ENCODE measurements at regions not wholly inside any gene's neighbourhood (a gene's known extent, or its start where the extent isn't known, plus 50 kb on each side); places are given as distances from the start of the nearest gene placed in this dataset.

DNA sequence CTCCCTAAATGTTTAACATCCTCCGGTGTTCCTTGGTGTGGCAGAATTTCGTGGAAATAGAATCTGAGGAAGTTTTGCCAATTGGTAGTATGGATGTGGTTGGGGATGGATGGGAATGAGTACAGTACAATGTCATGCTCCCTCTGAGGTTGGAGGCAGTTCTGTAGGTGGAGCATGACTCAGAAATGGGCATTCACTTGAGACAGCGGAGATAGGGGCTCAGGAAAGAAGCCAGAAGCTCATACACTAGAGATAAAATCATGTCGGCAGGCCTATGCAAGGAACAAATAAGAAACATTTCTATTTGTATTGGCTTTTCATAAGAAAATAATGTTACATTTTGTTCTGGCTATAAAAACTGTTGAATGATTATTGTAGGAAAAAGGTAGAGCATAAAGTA lies 196.0 kb downstream of the URB2 start:
- H3K36me3 ChIP-seq (ENCODE audit: insufficient read depth, low read length) = no peaks in the 10 kb centered on the region
- H3K4me3 ChIP-seq (ENCODE audit: low read length) = no peak overlapping the region
- H3K9me3 ChIP-seq (ENCODE audit: low read length) = no peaks in the 10 kb centered on the region
- TF ChIP-seq POLR2AphosphoS5 (IDR thresholded peaks at IDR 0.05) = no peak
- TF ChIP-seq RAD21 (conservative IDR thresholded peaks at IDR 0.05) = no peak
- TF ChIP-seq, protein P1, sequence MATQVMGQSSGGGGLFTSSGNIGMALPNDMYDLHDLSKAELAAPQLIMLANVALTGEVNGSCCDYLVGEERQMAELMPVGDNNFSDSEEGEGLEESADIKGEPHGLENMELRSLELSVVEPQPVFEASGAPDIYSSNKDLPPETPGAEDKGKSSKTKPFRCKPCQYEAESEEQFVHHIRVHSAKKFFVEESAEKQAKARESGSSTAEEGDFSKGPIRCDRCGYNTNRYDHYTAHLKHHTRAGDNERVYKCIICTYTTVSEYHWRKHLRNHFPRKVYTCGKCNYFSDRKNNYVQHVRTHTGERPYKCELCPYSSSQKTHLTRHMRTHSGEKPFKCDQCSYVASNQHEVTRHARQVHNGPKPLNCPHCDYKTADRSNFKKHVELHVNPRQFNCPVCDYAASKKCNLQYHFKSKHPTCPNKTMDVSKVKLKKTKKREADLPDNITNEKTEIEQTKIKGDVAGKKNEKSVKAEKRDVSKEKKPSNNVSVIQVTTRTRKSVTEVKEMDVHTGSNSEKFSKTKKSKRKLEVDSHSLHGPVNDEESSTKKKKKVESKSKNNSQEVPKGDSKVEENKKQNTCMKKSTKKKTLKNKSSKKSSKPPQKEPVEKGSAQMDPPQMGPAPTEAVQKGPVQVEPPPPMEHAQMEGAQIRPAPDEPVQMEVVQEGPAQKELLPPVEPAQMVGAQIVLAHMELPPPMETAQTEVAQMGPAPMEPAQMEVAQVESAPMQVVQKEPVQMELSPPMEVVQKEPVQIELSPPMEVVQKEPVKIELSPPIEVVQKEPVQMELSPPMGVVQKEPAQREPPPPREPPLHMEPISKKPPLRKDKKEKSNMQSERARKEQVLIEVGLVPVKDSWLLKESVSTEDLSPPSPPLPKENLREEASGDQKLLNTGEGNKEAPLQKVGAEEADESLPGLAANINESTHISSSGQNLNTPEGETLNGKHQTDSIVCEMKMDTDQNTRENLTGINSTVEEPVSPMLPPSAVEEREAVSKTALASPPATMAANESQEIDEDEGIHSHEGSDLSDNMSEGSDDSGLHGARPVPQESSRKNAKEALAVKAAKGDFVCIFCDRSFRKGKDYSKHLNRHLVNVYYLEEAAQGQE (IDR thresholded peaks at IDR 0.05; ENCODE audit: borderline replicate concordance) = no peak
- TF ChIP-seq, protein P2, sequence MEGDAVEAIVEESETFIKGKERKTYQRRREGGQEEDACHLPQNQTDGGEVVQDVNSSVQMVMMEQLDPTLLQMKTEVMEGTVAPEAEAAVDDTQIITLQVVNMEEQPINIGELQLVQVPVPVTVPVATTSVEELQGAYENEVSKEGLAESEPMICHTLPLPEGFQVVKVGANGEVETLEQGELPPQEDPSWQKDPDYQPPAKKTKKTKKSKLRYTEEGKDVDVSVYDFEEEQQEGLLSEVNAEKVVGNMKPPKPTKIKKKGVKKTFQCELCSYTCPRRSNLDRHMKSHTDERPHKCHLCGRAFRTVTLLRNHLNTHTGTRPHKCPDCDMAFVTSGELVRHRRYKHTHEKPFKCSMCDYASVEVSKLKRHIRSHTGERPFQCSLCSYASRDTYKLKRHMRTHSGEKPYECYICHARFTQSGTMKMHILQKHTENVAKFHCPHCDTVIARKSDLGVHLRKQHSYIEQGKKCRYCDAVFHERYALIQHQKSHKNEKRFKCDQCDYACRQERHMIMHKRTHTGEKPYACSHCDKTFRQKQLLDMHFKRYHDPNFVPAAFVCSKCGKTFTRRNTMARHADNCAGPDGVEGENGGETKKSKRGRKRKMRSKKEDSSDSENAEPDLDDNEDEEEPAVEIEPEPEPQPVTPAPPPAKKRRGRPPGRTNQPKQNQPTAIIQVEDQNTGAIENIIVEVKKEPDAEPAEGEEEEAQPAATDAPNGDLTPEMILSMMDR (IDR thresholded peaks at IDR 0.05; ENCODE audit: poor library complexity, severe bottlenecking) = no peak
- no peak for TF ChIP-seq MXI1 (conservative IDR thresholded peaks at IDR 0.05; ENCODE audit: poor library complexity, severe bottlenecking)
- TF ChIP-seq SMC3 (conservative IDR thresholded peaks at IDR 0.05; ENCODE audit: poor library complexity) = no peak
- no peak for TF ChIP-seq EZH2 (IDR thresholded peaks at IDR 0.05; ENCODE audit: borderline replicate concordance, insufficient read depth, low read length, poor library complexity, severe bottlenecking)
- no peak for TF ChIP-seq TAF1 (IDR thresholded peaks at IDR 0.05; ENCODE audit: low read depth)
- TF ChIP-seq EP300 (conservative IDR thresholded peaks at IDR 0.05; ENCODE audit: poor library complexity, severe bottlenecking) = no peak
- H2AFZ ChIP-seq (ENCODE audit: low read depth, low read length) = no peak overlapping the region
- no peak overlapping the region for H3K4me2 ChIP-seq (ENCODE audit: low read length)
- H3K9ac ChIP-seq (ENCODE audit: low read length) = no peak overlapping the region
- H4K20me1 ChIP-seq (ENCODE audit: insufficient read depth) = no peaks in the 10 kb centered on the region
- no peak overlapping the region for H3K27ac ChIP-seq (ENCODE audit: low read length)
- no peaks in the 10 kb centered on the region for H3K9me2 ChIP-seq (ENCODE audit: insufficient read depth, low read length)
- no peaks in the 10 kb centered on the region for H3K27me3 ChIP-seq (ENCODE audit: insufficient read depth, low read depth, low read length)
- no peaks in the 10 kb centered on the region for H3F3A ChIP-seq (ENCODE audit: insufficient read depth, low read length, poor library complexity, severe bottlenecking)
- no peaks in the 10 kb centered on the region for H3K79me2 ChIP-seq (replicated peaks; ENCODE audit: insufficient read depth, low read length)

DNA sequence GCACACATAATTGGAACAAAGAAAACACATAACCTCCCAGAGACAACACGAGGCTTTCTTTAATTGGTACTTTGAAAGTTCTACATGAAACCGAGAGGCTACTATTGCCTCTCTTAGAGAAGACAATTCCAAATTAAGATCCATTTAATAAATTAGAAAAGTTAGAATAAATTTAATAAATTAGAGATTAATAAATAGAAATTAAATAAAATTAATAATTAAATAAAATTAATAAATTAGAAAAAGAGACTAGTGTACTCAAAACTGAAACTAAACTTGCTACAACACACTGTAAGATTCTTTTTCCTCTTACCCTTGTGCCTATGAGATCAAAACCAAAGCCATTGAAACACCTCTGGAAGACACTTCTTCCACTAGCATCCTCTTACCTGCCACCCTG lies 199.0 kb downstream of the URB2 start:
- H3K9me2 ChIP-seq (ENCODE audit: insufficient read depth, low read length) = no peaks in the 10 kb centered on the region
- no peaks in the 10 kb centered on the region for H4K20me1 ChIP-seq (ENCODE audit: insufficient read depth)
- TF ChIP-seq SMC3 (conservative IDR thresholded peaks at IDR 0.05; ENCODE audit: poor library complexity) = no peak
- no peak for TF ChIP-seq EZH2 (IDR thresholded peaks at IDR 0.05; ENCODE audit: borderline replicate concordance, insufficient read depth, low read length, poor library complexity, severe bottlenecking)
- H3K4me2 ChIP-seq (ENCODE audit: low read length) = no peak overlapping the region
- H3F3A ChIP-seq (ENCODE audit: insufficient read depth, low read length, poor library complexity, severe bottlenecking) = no peaks in the 10 kb centered on the region
- H3K36me3 ChIP-seq (ENCODE audit: insufficient read depth, low read length) = no peaks in the 10 kb centered on the region
- no peaks in the 10 kb centered on the region for H3K9me3 ChIP-seq (ENCODE audit: low read length)
- H3K9ac ChIP-seq (ENCODE audit: low read length) = no peak overlapping the region
- H3K27ac ChIP-seq (ENCODE audit: low read length) = no peak overlapping the region
- no peaks in the 10 kb centered on the region for H3K79me2 ChIP-seq (replicated peaks; ENCODE audit: insufficient read depth, low read length)
- no peaks in the 10 kb centered on the region for H3K27me3 ChIP-seq (ENCODE audit: insufficient read depth, low read depth, low read length)
- H3K4me3 ChIP-seq (ENCODE audit: low read length) = no peak overlapping the region
- no peak overlapping the region for H2AFZ ChIP-seq (ENCODE audit: low read depth, low read length)

DNA sequence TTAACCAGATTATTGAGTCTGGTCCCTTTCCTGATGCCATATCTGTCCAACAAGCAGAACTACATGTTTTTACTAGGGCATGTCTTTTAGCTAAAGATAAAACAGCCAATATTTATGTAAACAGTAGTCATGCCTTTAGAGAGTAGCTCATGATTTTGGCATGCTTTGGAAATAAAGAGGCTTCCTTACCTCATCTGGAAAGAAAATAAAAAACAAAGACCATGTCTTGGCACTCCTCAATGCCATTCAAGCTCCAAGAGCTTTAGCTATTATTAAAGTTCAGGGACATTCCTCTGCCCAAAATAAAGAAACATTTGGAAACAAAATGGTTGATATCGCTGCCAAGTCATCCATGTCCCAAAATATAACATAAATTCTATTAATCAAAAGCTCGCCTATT lies 202.4 kb downstream of the URB2 start:
- no peak overlapping the region for H3K4me2 ChIP-seq (ENCODE audit: low read length)
- no peaks in the 10 kb centered on the region for H4K20me1 ChIP-seq (ENCODE audit: insufficient read depth)
- H3K27ac ChIP-seq (ENCODE audit: low read length) = no peak overlapping the region
- TF ChIP-seq MXI1 (conservative IDR thresholded peaks at IDR 0.05; ENCODE audit: poor library complexity, severe bottlenecking) (no peak), POLR2AphosphoS5 (IDR thresholded peaks at IDR 0.05) (no peak), TAF1 (IDR thresholded peaks at IDR 0.05; ENCODE audit: low read depth) (no peak), SMC3 (conservative IDR thresholded peaks at IDR 0.05; ENCODE audit: poor library complexity) (no peak), EZH2 (IDR thresholded peaks at IDR 0.05; ENCODE audit: borderline replicate concordance, insufficient read depth, low read length, poor library complexity, severe bottlenecking) (no peak), RAD21 (conservative IDR thresholded peaks at IDR 0.05) (no peak), EP300 (conservative IDR thresholded peaks at IDR 0.05; ENCODE audit: poor library complexity, severe bottlenecking) (no peak)
- TF ChIP-seq, protein P2 (IDR thresholded peaks at IDR 0.05; ENCODE audit: poor library complexity, severe bottlenecking) = no peak
- TF ChIP-seq, protein P1 (IDR thresholded peaks at IDR 0.05; ENCODE audit: borderline replicate concordance) = no peak
- H3K9ac ChIP-seq (ENCODE audit: low read length) = no peak overlapping the region
- no peaks in the 10 kb centered on the region for H3K79me2 ChIP-seq (replicated peaks; ENCODE audit: insufficient read depth, low read length)
- no peaks in the 10 kb centered on the region for H3K9me2 ChIP-seq (ENCODE audit: insufficient read depth, low read length)
- no peak overlapping the region for H2AFZ ChIP-seq (ENCODE audit: low read depth, low read length)
- no peaks in the 10 kb centered on the region for H3F3A ChIP-seq (ENCODE audit: insufficient read depth, low read length, poor library complexity, severe bottlenecking)
- no peaks in the 10 kb centered on the region for H3K27me3 ChIP-seq (ENCODE audit: insufficient read depth, low read depth, low read length)
- no peaks in the 10 kb centered on the region for H3K36me3 ChIP-seq (ENCODE audit: insufficient read depth, low read length)
- no peak overlapping the region for H3K4me3 ChIP-seq (ENCODE audit: low read length)
- H3K9me3 ChIP-seq (ENCODE audit: low read length) = no peaks in the 10 kb centered on the region
